Chondrocyte (in vitro differentiated cells): ENCODE measurements at regions not wholly inside any gene's neighbourhood (a gene's known extent, or its start where the extent isn't known, plus 50 kb on each side); places are given as distances from the start of the nearest gene placed in this dataset.

Experiments used
- DNase-seq: peaks from one replicate; pipeline ENCODE4 v3.0.0; 2021; ENCODE audit warnings: mixed read lengths, low spot score
- H3K27ac Mint-ChIP-seq: one replicate; pipeline ENCODE4 v1.8.0; 2021; ENCODE audit warnings: mild to moderate bottlenecking, moderate library complexity, mixed read lengths; ENCODE audit not compliant: unreplicated experiment
- H3K27me3 Mint-ChIP-seq: 2 replicates; pipeline ENCODE4 v1.8.0; 2021; ENCODE audit warnings: low read depth, mixed read lengths
- H3K36me3 Mint-ChIP-seq: 2 replicates; pipeline ENCODE4 v1.8.0; 2021; ENCODE audit warnings: low read depth, mixed read lengths
- H3K4me1 Mint-ChIP-seq: 2 replicates; pipeline ENCODE4 v1.8.0; 2021; ENCODE audit warnings: low read depth, mild to moderate bottlenecking, mixed read lengths
- H3K4me3 Mint-ChIP-seq: one replicate; pipeline ENCODE4 v1.8.0; 2021; ENCODE audit warnings: mild to moderate bottlenecking, moderate library complexity, mixed read lengths; ENCODE audit not compliant: unreplicated experiment
- H3K9me3 Mint-ChIP-seq: 2 replicates; pipeline ENCODE4 v1.8.0; 2021; ENCODE audit warnings: low read depth, mixed read lengths
- CTCF ChIP-seq: fragments of 200-600 bp; sonication (generic); IDR thresholded peaks from 2 replicates; pipeline ENCODE4 v1.5.0; 2021; ENCODE audit warnings: antibody characterized with exemption, mild to moderate bottlenecking, moderate library complexity

- Mint-ChIP-seq H3K9me3 (peaks cover 5% of the 10 kb centered on the region), H3K36me3 (no peaks in the 10 kb centered on the region), H3K4me3 (no peak overlapping the region), H3K4me1 (no peaks in the 10 kb centered on the region), H3K27me3 (peaks cover 7% of the 10 kb centered on the region), H3K27ac (no peak overlapping the region)
- TF ChIP-seq CTCF: no peak
- DNase-seq: peak; percentile 49
These were observed 60.1 kb upstream of the FRMD1 start for GRCh38 chr6:168139121-168139520.

DNA sequence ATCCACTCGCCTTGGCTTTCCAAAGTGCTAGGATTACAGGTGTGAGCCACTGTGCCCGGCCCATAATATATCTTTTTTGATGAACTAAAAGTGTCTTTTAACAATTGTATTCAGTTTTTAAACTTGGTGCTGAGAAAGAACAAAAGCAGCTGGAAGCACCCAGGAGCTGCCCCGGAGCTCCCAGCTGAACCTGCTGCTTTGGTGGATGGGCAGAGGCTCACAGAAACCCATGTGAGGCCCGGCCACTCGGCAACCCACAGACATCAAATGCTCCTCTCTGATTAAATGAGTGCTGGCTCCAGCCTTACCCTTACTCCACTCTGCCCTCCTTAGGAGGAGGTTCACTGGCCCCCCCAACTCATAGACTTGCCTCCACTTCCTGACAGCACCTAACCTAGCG is 59.4 kb upstream of the FRMD1 start:
- TF ChIP-seq CTCF: no peak
- no peak overlapping the region for H3K4me3 Mint-ChIP-seq
- peaks cover 7% of the 10 kb centered on the region for H3K27me3 Mint-ChIP-seq
- H3K36me3 Mint-ChIP-seq: no peaks in the 10 kb centered on the region
- H3K27ac Mint-ChIP-seq: no peak overlapping the region
- peaks cover 3% of the 10 kb centered on the region for H3K4me1 Mint-ChIP-seq
- peak; percentile 26 for DNase-seq
- H3K9me3 Mint-ChIP-seq: no peaks in the 10 kb centered on the region

DNA sequence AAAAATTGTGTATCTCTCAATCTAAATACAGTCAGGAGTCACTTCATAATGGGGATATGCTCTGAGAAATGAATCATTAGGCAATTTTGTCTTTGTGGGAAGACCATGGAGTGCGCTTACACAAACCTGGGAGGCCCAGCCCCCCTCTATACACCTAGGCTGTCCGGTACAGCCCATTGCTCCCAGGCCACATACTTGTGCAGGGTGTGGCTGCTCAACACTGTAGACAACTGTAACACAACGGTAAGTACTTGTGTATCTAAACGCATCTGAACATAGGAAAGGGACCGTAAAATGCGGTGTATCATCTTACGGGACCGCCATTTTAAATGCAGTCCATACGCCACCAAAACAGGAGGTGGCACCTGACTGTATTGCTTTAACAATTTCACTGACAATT is 58.0 kb upstream of the FRMD1 start:
- peak; percentile 38 for DNase-seq
- H3K9me3 Mint-ChIP-seq: no peaks in the 10 kb centered on the region
- no peaks in the 10 kb centered on the region for H3K36me3 Mint-ChIP-seq
- peaks cover 15% of the 10 kb centered on the region for H3K4me1 Mint-ChIP-seq
- H3K27ac Mint-ChIP-seq: no peak overlapping the region
- no peak overlapping the region for H3K4me3 Mint-ChIP-seq
- peaks cover 3% of the 10 kb centered on the region for H3K27me3 Mint-ChIP-seq
- TF ChIP-seq CTCF: no peak

- no peak for TF ChIP-seq CTCF
- no peak for DNase-seq
- Mint-ChIP-seq H3K9me3 (no peaks in the 10 kb centered on the region), H3K36me3 (no peaks in the 10 kb centered on the region), H3K27ac (no peak overlapping the region), H3K27me3 (peaks cover 1% of the 10 kb centered on the region), H3K4me3 (no peak overlapping the region), H3K4me1 (peaks cover 15% of the 10 kb centered on the region)
These were observed 57.6 kb upstream of the FRMD1 start for GRCh38 chr6:168136622-168137021.

DNA sequence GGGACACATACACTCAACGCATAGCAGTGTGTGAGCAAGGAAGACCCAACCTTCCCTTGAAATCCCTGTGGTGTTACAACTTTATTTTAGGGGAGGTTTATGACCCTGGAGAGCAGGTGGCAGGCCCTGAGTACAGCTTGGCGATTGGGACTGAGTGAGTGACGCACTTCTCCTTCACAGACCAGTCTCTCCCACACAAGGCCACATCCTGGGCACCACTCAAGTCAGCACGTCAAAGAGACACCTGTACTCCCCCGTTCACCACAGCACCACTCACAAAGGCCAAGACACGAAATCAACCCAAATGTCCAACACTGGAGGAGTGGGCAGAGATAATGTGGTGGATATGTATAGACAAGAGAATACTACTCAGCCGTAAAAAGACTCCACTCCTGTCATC is 57.0 kb upstream of the FRMD1 start:
- H3K4me3 Mint-ChIP-seq: no peak overlapping the region
- no peak overlapping the region for H3K27ac Mint-ChIP-seq
- no peaks in the 10 kb centered on the region for H3K36me3 Mint-ChIP-seq
- no peak for TF ChIP-seq CTCF
- H3K9me3 Mint-ChIP-seq: no peaks in the 10 kb centered on the region
- peaks cover 5% of the 10 kb centered on the region for H3K27me3 Mint-ChIP-seq
- peak; percentile 32 for DNase-seq
- peaks cover 15% of the 10 kb centered on the region for H3K4me1 Mint-ChIP-seq
